Vagina (tissue), 2 donors: ENCODE measurements at regions not wholly inside any gene's neighbourhood (a gene's known extent, or its start where the extent isn't known, plus 50 kb on each side); places are given as distances from the start of the nearest gene placed in this dataset.

ENCODE experiments used
- CTCF ChIP-seq, 3 experiments: fragments of 450-650 bp in 2 of 3; fragments of 200-600 bp in 1 of 3; sonication (generic) in 1 of 3; IDR thresholded peaks; one replicate each; pipeline ENCODE4 v1.5.1; 2017 to 2019; ENCODE audit warnings: antibody characterized with exemption in 3 of 3, mild to moderate bottlenecking in 2 of 3, moderate library complexity in 2 of 3
- POLR2A ChIP-seq, 2 donors: fragments of 450-650 bp; IDR thresholded peaks; one replicate each; pipeline ENCODE4 v1.6.1; 2017; ENCODE audit warnings: antibody characterized with exemption in 2 of 2, mild to moderate bottlenecking in 2 of 2, moderate library complexity in 2 of 2
- POLR2AphosphoS5 ChIP-seq, 2 donors: sonication (generic); formaldehyde crosslinking; IDR thresholded peaks; one replicate each; pipeline ENCODE4 v1.9.0; 2017; ENCODE audit warnings: antibody characterized with exemption in 2 of 2, mild to moderate bottlenecking in 2 of 2, low read depth in 1 of 2; ENCODE audit not compliant: insufficient read depth in 1 of 2

DNA sequence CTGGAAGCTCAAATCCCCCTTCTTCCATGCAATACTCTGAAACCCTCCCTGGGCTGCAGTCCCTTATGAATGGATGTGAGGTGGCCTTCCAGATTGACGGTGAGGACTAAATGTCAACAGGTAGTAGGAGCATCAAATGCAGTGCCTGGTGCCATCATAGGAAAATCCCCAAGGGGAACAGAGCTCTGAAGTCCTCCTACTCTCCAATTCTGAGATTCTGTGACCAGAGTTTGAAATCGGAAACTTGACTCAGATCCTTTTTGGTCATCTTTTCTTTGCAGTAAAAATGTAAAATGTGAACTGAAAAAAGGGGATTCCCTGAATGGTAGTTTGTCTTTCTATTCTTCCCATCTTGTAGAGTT is 68.8 kb upstream of the TJP1 start:
- TF ChIP-seq POLR2A (IDR thresholded peaks at IDR 0.05) (no peak), CTCF (IDR thresholded peaks at IDR 0.05) (no peak), POLR2AphosphoS5 (IDR thresholded peaks at IDR 0.05; ENCODE audit: insufficient read depth in 1 of 2, low read depth in 1 of 2) (no peak)
